Skeletal muscle cell (primary cell): ENCODE measurements at regions not wholly inside any gene's neighbourhood (a gene's known extent, or its start where the extent isn't known, plus 50 kb on each side); places are given as distances from the start of the nearest gene placed in this dataset.

ENCODE experiments used
- DNase-seq: peaks from one replicate; pipeline ENCODE4 v3.0.0-alpha.2; 2010; ENCODE audit warnings: low read depth
- H3K4me3 ChIP-seq: 2 replicates; pipeline ENCODE4 v1.5.1; 2011; ENCODE audit warnings: low read depth, mild to moderate bottlenecking, control low read depth, low read length, moderate library complexity

GRCh38 chr2:48127612-48128191 lies 186.8 kb upstream of the FOXN2 start:
- no peak overlapping the region for H3K4me3 ChIP-seq
- DNase-seq = no peak

GRCh38 chr2:48129293-48129950 lies 185.1 kb upstream of the FOXN2 start:
- DNase-seq = no peak
- H3K4me3 ChIP-seq = no peak overlapping the region

DNA sequence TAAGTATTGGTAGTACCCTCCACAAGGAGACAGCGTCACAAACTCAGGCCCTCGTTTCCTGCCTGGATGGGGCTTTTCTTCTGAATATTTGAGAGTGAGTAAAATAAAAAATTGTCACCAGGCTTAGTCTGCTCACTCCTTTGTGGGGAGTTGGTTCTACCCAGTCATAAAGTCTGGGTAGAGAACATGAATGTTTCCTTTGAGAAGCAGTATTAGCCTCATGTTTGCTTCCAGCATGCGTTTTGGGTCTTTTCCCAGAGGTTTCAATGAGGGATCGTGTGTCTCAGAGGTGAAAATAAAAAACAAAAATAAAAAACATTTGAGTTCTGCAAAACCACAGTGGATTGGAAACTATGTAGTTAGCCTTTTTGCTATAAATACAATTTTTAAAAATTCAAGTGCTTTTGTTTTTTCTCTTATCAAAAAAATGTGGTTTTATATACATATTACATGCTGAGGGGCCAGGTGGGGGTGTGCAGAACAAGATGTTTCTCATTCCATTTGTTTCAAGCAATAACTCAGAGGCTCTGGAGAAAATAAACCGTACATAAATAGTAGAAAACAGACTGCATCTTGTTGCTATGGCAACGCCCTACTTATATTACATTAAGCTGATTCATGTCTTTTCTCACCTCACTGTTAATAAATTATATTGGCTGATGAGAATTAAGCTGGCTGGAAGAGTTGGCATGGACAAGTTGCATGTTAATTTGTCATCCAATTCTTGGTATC lies 182.8 kb upstream of the FOXN2 start:
- H3K4me3 ChIP-seq = no peak overlapping the region
- no peak for DNase-seq

GRCh38 chr2:48132271-48132625 lies 182.2 kb upstream of the FOXN2 start:
- DNase-seq = no peak

GRCh38 chr2:48134704-48135103 lies 179.8 kb upstream of the FOXN2 start:
- H3K4me3 ChIP-seq = no peak overlapping the region
- no peak for DNase-seq

More at GRCh38 chr2:48132271-48132625, 182.2 kb upstream of the FOXN2 start:
- H3K4me3 ChIP-seq = no peak overlapping the region

DNA sequence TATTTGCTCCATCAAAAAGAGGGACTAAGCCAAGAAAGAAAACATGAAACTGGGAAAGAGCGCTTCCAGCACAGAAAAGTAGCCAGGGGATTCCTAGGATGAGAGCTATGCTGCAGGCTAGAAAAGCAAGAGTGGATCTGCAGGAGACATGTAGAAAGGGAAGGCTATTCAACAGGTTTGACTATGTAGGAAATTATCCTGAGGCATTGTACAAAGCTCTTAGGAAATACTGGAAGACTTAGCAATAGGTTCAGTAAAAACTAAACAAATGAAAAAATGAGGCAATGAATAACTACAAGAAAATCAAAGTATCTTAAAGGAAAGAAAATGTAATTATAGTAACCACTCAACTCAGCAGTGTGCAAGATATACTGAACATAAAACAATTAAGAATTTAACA lies 178.7 kb upstream of the FOXN2 start:
- DNase-seq = no peak
- H3K4me3 ChIP-seq = no peak overlapping the region

DNA sequence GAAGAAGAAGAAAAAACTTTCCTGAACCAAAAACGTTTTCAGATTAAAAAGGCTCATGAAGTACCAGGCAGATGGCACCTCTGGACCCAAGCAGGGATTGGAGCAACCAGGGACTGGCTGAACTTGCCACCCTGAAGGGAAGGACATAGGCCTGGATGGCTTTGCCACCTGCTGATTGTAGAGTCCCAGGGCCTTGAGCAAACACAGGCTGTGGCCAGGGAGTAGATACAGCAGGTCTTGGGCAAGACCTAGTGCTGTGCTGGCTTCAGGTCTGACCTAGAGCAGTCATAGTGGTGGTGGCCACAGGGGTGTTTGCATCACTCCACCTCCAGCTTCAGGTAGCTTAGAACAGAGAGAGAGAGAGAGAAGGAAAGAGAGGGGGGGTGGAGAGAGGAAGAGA lies 176.7 kb upstream of the FOXN2 start:
- DNase-seq = no peak
- no peak overlapping the region for H3K4me3 ChIP-seq

DNA sequence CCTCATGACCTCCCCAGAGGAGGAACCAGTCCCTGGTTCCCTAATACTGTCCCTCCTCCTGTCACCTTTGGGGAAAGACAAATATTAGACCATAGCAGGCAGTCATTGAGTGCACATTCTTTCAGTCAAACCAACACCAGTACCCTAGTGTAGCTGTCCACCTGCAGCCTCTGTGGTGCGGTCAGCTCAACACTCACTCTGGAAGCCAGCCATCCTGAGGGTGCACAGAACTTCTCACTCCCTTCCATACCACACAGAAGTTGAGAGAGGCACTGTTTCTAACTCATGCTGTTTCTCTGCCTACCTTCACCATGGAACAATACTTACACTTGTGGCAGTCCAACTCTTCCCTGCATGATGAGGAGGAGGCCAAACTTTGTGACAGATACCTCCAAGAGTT lies 175.6 kb upstream of the FOXN2 start:
- DNase-seq = no peak

GRCh38 chr2:48140586-48140985 lies 173.9 kb upstream of the FOXN2 start:
- no peak overlapping the region for H3K4me3 ChIP-seq
- DNase-seq = no peak

More for the DNA sequence above, 175.6 kb upstream of the FOXN2 start:
- no peak overlapping the region for H3K4me3 ChIP-seq

DNA sequence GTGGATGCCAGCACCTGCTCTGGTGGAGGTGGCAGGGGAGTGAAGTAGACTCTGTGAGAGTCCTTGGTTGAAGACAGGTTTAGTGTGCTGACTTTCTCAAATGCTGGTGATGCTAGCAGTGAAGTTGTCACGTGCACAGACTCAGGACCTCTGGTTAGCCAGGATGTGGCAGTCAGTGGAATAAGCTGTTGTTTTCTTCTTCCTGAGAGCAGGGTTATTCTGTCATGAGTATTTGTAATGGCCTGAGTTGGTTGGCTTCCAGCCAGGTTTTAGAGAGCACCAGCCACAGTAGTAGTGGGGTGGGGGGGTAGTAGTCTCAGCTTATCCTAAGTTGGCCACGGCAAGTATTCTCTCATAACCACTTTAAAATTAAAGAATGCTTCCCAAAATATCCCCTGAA lies 169.7 kb upstream of the FOXN2 start:
- H3K4me3 ChIP-seq = no peak overlapping the region
- DNase-seq = no peak

- no peak for DNase-seq
- no peak overlapping the region for H3K4me3 ChIP-seq
Measured at GRCh38 chr2:48145845-48146452, 168.5 kb upstream of the FOXN2 start.

DNA sequence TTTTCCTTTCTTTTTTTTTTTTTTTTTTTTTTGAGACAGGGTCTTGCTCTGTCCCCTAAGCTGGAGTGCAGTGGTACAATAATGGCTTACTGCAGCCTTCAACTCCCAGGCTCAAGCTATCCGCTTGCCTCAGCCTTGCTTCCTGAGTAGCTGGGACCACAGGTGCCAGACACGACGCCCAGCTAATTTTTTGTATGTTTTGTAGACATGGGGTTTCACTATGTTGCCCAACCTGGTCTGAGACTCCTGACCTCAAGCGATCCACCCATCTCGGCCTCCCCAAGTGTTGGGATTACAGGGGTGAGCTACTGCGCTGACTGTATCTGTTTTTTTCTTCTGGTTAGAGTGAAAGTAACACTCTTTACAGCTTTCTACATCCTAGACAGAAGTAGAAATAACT lies 167.9 kb upstream of the FOXN2 start:
- no peak for DNase-seq
- H3K4me3 ChIP-seq = no peak overlapping the region

- DNase-seq = no peak
- no peak overlapping the region for H3K4me3 ChIP-seq
Measured at GRCh38 chr2:48147719-48148118, 166.8 kb upstream of the FOXN2 start.

GRCh38 chr2:48148841-48149430 lies 165.5 kb upstream of the FOXN2 start:
- DNase-seq = no peak
- H3K4me3 ChIP-seq = no peak overlapping the region

DNA sequence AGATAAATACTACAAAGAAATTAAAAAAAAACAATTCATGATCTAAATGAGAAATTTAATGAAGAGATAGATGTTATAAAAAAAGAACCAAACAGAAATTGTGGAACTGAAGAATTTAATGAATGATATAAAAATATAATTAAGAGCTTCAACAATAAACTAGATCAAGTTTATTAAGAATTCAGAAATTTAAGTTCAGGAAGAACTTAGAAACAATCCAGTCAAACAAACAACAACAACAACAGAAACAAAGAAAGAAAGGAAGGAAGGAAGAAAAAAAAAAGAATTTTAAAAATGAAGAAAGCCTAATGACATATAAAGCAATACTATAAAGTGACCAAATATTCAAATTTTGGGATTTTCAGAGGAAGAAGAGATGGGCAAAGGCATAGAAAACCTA lies 157.3 kb upstream of the FOXN2 start:
- H3K4me3 ChIP-seq = no peak overlapping the region
- no peak for DNase-seq

- no peak overlapping the region for H3K4me3 ChIP-seq
- no peak for DNase-seq
Measured at GRCh38 chr2:48161628-48162027, 152.9 kb upstream of the FOXN2 start.

DNA sequence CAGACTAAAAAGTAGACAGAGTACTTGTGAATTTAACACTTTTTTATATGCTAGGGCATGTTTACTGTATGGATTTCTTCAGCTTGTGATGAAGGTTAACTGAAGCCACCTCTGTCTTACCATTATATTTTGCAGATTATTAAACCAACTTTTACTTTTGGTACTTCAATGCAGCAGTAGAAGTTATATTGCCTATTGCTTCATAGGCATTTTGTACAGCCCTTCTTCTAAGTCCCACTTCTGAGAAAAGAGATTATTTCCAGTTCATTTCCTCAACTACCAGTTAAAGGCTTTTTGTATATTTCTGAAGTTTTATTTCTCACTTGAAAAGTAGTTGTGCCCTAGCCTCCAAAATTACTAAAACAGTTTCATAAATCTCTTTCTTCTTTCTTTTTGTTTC lies 151.7 kb upstream of the FOXN2 start:
- no peak for DNase-seq
- no peak overlapping the region for H3K4me3 ChIP-seq

DNA sequence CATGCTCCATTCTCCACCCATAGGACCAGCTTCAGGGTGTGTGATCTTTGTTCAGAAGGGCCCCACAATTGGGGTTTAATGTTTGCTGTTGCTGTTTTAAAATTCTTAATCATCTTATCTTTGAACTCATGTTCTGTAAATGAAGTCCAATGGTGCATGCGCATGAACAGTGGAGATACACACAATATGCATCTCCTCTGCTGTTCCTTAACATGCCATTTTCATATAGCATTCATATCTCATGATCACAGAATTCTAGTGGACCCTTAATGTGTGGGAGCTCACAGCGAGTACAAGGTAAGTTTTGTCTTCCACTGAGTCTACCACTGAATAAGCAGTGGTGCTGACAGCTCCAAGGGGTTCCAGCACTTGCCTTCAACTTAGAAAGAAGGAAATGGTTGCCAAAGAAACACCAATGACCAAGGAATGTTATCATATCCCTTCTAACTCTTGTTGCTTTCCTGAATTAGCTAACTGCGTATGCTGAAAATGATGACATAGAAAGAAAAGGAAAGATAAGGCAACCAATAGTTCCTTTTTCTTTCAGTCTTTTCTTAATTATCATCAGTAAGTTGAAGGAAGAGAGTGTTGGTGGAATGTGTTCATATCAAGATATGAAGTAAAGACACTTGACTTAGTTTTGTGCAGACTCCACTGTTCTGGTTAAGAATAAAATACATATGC lies 149.3 kb upstream of the FOXN2 start:
- DNase-seq = no peak
- no peak overlapping the region for H3K4me3 ChIP-seq

GRCh38 chr2:48169141-48169592 lies 145.3 kb upstream of the FOXN2 start:
- no peak overlapping the region for H3K4me3 ChIP-seq
- no peak for DNase-seq

DNA sequence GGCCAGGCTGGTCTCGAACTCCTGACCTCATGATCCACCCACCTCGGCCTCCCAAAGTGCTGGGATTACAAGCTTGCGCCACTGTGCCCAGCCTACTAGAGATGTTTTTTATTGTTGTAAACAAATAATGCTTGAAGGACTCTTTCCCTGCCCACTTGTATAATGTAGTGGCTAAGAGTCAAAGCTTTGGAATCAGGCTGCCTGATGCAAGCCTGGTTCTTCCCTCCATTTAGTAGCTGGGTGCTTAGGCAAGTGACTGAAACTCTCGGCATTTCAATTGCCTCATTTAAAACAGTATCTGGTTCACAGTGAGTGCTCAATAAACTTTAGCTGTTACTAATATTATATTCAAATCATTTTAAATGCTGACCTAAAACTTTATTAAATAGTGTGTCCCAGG lies 144.2 kb upstream of the FOXN2 start:
- no peak for DNase-seq

More for the DNA sequence above, 144.2 kb upstream of the FOXN2 start:
- no peak overlapping the region for H3K4me3 ChIP-seq
